ENCODE measurements at regions not wholly inside any gene's neighbourhood (a gene's known extent, or its start where the extent isn't known, plus 50 kb on each side); places are given as distances from the start of the nearest gene placed in this dataset.

- no peak for DNase-seq
Measured at GRCh38 chr12:20282401-20282800, 85.9 kb upstream of the PDE3A start.

DNA sequence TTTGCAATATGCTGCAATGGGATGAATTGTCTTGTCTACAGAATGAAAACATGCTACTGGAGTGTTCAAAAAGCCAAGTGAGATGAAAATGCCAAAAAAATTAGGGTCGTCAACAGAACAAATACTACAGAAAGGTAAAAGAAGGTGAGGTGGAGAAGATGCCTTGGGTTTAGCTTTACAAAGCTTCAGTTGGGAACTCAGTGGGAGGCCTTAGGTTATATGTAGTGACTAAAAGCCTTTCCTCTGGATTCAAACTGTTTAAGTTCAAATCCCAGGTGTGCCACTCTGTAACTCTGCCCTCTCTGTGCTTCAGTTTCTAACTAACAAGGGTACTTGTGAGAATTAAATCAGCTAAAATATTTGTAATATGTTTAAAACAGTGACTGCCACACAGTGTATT, 84.9 kb upstream of the PDE3A start:
- no peak for DNase-seq

DNA sequence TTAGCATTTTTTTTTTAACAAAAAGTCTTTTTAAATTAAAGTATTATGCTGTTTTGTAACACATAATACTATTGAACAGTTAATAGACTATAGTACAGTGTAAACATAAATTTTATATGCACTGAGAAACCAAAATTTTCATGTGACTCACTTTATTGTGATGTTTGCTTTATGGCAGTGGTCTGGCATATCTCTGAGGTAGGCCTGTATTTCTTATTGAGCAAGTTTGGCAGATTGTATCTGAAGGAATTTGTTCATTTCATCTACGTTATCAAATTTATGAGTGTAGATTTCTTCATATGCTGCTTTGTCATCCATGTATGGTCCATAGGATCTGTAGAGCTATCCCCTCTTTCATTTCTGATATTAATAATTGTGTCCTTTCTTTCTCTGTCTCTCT, 78.8 kb upstream of the PDE3A start:
- DNase-seq: no peak

GRCh38 chr12:20300457-20300856, 67.9 kb upstream of the PDE3A start:
- no peak for DNase-seq

DNA sequence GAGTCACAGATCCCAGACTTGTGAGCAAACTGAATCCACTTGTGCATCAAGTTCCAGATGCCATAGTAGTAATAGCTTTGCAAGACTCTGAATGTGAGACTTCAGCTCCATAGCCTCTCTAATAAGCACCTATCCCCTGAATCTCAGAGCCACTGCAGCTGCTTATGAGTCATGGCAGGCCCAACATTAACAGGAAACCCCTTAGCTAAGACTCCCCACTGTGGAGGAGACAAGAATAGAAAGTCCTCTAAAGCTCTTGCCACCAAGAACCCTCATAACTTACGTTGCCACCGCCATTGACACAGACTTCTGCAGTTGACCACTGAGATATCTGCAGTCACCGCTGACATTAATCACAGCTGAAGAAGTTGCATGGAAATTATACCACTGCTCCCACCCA, 62.9 kb upstream of the PDE3A start:
- no peak for DNase-seq

DNA sequence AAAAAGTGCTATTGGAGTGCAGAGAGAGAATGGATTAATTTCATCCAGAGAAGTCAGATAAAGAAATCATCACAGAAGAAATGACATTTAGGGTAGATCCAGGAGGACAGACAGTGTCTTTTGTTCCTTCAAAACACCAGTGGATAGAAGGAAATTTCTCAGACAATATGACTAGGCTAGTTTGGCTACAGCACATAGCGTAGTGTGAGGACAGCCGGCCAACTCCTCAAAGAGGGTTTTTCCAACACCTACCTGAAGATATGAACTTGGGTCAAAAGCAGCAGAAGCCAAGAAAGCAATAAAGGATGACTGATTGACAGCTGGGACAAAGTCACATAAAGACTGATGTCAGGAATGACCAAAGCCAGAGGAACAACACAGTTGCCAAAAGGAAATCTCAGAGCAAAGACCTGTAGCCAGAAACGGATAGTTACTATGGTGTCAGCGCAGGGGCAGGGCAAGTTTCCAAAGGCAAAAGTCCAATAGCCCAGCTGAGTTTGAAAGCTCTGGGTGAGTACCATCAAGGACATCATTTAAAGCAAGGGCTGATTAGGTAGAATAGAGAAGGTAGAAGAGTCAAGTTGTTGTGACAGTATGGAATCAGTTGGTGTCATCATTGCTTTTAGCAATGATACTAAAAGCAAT, 58.7 kb upstream of the PDE3A start:
- no peak for DNase-seq

DNA sequence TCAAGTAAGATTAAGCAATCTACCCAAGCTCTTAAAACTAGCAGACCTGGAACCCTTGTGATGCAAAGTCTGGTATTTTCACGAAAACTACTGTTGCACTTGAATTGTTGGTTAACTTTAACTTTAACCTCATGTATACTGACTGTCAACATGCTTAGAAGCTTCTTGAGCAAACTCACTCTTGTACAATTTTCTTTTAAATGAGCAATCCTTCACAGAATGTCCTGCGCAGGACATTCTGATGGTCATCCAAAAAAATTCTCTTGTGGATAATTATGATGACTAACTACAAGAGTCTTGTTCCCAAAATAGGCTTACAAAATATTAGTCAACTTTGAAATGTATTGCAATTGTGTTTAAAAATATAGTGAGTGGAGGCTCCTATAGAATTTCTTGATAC, 54.0 kb upstream of the PDE3A start:
- DNase-seq: no peak

DNA sequence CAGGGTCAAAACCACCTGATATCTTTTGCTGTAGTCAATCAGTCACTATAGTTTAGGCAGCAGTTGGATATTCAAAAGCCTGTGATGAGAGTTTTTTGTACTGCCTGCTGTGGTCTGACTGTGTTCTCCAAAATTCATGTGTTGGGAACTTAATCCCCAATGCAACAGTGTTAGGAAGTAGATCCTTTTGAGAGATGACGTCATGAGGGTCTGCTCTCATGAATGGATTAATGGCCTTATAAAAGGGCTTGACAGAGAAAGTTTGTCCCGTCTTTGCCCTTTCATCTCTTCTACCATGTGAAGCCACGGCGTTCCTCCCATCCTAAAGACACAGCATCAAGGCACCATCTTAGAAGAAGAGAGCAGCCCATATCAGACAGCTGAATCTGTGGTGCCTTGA, 50.8 kb upstream of the PDE3A start:
- no peak for DNase-seq

Data from CD4-positive, alpha-beta T cell treated with Interferon alpha-2 for 1 hour (primary cell).